ELF-1 (cell line): ENCODE measurements at regions not wholly inside any gene's neighbourhood (a gene's known extent, or its start where the extent isn't known, plus 50 kb on each side); places are given as distances from the start of the nearest gene placed in this dataset.
"Not testable (repeated sequence)": the region's sequence is repeated elsewhere in the genome, so short reads cannot be mapped to it uniquely, and the experiment has no call there.

Experiments used
- DNase-seq: peaks from one replicate; pipeline ENCODE4 v3.0.0-alpha.2; 2016; ENCODE audit warnings: low read depth, low spot score

DNA sequence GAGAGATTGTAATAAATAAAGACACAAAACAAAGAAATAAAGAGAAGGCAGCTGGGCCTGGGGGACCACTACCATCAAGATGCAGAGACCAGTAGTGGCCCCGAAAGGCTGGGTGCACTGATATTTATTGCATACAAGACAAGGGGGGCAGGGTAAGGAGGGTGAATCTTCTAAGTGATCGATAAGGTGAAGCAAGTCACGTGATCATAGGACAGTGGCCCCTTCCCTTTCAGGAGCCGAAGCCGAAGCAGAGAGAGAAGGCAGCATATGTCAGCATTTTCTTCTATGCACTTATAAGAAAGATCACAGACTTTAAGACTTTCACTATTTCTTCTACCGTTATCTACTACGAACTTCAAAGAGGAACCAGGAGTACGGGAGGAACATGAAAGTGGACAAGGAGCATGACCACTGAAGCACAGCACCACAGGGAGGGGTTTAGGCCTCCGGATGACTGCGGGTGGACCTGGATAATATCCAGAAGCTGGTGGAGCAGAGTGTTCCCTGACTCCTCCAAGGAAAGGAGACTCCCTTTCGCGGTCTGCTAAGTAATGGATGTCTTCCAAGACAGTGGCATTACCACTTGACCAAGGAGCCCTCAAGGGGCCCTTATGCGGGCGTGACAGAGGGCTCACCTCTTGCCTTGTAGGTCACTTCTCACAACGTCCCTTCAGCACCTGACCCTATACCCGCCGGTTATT lies 126.4 kb downstream of the RBM46 start:
- not testable (repeated sequence) for DNase-seq

DNA sequence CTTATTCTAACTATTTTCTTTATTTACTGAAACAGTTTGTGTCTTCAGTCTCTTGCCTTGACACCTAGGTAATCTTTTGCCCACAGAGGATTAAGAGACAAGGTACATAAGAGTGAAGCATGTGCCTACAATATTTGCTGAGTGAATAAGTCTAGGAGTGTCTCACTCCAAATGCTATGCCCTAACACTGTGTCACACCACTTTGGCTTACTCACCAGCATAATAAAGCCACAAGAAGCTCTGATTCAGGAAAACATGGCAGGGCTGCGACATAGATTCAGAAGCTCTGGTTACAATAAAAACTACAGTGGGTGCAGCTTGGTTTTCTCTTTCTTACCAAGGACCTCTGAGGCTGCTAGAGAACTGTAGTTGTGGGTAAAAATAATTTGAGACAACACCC lies 127.1 kb downstream of the RBM46 start:
- no peak for DNase-seq

DNA sequence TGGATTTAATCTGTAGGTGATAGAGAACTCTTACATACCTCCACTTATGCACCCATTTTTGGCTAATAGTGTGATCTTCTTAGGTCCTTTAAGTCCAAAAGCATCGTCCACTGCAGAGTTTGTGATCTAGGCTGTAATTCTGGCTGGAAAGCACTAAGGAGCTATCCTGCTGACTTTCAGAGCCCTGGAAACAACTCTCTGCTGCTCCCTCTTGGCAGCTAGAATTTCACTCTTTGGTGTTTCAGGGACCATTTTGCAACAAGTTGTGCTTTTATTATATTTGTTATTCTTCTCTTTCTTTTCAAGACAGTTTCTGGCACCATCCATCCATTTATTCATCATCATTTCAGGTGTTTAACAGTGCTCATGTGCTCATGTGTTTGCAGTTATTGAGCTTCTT lies 130.0 kb downstream of the RBM46 start:
- no peak for DNase-seq

DNA sequence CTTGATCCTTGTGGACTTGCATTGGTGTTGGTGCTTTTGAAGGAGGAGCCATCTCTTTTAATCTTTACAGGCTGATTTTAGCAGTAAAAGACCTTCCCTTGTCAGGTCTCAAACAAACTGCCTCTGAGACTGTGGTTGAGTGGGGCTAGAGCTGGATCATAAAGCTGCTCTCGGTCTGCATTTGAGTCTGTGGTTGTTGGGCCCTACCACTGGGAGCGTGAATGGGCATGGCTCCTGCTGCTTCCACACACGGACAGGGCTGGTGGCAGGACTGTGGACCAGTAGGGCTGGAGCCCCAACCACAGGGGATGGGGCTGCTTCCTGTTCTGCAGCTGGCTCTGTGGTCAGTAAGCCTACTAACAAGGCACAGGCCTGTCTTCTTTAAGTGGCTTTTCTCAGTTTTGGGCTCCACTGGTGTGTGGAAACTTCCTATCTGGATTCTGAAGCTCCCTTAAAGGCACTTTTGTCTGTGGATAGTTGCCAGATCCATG lies 130.6 kb downstream of the RBM46 start:
- no peak for DNase-seq

DNA sequence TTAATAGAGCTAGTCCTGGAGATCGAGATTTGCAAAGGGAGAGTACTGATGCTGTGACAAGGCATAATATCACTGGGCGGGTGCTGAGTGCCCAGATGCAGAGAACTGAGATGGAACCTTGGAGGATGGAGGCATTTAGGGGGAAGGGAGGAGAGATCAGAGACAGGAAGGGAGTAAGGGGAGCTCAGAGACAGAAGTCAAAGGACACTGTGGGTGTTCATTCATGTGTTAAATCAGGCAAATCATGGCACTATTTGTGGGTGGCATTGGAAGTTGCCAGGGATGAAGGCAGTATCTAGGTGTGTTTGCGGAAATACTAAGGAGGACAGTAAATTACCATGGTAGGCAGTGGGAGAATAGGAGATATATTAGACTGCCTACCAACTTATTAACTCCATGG lies 135.0 kb downstream of the RBM46 start:
- DNase-seq, result no peak

DNA sequence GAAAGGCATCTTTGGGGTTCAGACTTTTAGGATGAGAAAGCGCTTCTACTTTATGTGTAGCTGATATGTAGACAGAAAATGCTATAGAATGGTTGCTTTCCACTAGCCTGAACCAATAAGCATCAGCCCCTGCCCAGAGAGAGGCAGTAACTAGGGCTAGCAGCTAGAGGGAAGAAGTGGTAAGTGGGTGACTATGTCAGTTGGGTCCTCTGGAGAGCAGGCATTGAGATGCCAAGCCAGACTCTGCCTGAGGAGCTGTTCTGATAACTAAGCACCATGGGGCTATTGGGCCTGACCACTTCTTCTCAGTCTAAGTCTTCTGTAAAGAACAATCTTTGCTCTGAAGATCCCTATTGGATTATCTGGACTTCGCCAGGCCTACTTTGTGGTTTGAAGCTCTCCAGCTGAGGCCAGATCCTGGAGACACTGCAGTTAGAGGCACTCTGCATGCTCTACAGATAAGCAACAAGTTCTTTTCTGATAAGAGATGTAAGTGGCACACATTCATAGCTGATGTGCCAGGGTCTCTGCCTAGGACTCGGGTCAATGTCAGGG lies 146.1 kb downstream of the RBM46 start:
- no peak for DNase-seq

DNA sequence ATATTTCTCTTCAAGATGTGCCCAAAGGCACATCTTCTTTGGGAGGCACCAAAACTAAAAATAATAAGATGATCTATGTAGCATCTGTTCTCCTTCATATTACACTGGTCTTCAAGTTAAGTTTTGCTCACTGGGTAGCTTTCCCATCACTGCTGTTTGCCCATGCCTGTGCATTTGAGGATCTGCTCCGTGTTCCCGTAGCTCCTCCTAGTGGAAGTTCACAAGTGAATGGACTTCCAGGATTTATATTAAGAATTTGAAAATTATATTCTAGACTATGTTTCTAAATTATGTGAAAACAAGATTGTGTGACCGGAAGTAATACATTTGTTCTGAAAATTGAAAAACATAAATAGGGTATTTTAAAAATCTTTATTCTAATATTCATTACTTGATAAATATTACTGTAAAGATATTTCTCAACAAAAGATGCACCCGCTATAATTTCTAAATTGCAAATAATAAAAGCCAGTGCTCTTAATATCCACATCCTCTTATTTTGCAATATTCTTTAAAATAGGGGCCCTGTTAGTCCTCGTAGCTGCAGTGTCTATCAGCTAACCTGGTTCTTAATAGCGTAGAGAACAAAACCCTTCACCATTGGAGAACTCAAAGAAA lies 147.7 kb downstream of the RBM46 start:
- no peak for DNase-seq

DNA sequence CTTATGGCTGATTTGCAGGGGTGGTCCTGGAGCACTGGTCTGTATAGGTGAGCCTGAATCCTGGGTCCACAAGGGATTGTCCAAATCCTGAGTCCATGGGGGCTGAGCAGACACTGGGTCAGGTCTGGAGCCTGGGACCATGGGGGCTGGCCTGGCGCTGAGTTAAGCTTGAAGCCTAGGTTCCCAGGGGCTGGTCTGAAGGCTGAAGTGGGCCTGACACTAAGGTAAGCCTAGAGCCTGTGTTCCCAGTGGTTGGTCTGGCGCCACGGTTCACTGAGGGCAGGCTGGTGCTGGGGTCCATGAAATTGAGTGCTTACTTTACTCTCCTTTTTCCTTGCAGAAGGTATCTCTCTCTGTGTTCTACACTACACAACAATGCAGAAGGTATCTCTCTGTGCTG lies 155.8 kb downstream of the RBM46 start:
- DNase-seq, result no peak

DNA sequence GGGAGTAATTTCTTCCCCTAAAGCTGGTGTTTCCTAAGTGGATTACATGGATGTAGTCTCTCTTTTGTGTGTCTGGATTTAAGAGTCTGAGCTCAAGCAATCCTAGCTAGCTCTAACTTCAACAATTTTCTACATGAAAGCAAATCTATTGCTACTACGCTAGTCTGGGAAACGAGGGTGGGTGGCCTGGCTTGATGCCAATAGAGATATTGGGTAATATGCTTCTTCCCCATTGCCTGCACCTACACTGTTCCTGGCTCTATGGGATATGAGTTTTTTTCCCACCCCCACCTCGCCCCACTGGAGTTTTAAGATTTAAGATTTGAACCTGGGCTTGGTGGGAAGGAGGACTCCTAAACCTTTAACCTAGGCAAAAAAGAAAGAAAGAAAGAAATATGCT lies 158.8 kb downstream of the RBM46 start:
- DNase-seq, result no peak

DNA sequence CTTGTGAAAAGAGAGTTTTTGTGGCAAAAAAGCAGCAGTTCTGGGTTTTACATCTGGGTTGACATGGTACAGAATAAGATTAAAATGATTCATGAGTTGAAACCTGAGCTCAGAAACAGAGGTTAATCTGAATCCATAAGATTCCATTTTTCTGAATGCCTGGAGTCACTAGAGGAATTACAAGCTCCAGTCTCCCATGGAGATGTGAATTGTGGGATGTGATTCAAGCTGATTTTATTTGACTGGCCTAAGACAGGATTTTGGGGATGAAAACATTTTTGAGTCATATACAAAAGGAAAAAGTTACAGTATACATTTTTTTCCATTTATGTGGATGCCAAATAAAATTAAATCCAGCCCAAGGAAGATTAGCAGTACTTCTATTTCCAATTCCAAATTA lies 161.1 kb downstream of the RBM46 start:
- no peak for DNase-seq

DNA sequence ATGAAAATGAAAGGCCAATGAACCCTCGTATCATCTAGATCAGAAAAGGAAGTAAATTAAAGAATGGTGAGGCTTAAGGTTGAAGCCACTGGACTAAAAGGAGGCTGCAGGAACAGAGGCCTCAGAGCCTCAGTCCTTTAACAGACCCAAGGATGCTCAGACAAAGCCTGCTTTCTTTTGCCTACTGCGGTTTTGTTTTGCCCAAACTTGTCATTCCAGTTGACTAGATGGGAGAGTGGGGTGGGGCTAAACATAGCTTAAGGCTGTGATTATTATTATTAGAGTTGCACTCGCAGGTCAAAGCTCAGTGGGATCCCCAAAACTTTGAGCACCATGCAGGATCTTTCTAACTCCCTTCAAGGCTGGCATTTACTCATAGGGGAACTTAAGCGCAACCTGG lies 163.9 kb downstream of the RBM46 start:
- no peak for DNase-seq

DNA sequence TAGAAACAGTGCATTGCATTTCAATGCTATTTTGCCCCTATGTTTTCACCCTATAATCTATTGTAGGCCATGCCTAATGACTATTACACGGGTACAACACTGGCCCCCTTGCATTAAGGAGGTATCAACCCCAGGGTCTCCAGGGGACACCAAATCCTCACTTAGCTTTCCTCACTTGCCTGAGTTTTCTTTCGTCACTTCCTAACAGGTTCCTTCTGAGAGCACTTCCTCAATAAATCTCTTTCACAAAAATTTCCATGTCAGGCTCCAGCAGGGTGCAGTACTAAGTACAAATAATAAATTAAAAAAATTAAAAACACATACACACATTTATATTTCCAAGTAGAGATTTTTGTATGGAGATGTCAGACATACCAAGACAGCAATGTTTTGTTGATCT lies 165.0 kb downstream of the RBM46 start:
- no peak for DNase-seq

DNA sequence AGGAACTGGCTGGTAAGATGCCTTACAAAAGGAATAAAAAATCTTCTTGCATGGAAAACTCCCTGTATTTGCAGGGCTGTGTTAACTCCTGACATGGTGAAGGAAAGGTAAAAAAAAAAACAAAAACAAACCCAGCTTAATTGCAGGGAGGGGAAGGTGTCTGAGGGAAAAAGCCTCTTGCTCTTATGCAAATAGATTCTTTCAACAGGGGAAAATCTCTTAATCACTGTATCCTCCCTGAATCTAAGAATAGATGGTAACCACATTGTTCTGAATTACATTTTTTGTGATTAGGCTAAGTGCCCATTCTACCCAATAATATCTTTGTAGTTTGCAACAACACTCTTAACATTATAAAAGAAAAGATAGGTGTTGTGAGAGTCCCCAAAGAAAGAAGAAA lies 172.6 kb downstream of the RBM46 start:
- DNase-seq, result no peak

DNA sequence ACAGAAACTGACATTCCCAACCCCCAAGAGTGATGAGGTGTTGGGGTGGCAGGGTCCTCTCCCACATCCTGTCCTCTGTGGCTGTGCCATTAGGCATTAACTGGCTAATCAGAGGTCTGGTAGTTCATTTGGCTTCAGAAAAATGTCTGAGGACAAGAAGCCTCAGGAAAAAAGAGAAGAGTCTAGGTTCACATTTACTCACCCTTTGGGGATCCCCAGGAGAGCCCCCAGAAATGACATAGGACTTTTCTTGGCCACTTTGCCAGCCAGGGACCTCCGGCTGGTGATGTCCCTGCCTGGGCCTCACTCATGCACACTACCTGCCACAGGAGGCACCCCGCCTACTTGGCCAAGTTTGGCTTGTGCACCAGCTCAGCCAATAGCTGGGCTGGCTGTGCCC lies 173.0 kb downstream of the RBM46 start:
- DNase-seq, result no peak

DNA sequence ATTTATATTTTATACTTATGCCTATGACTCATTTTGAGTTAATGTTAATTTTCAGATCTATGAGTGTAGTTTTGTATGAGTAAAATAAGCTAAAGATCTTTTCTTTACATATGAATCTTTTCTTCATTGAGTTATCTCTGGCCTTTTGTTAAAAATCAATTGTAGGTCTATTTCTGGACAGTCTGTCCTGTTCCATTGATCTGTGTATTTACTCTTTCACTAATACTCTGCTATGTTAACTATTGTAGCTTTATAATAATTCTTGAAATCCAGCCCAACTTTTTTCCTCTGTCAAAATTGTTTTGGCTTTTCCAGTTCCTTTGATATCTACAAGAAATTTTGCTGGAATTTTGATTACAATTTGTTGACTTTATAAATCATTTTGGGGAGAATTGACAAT lies 177.0 kb downstream of the RBM46 start:
- DNase-seq, result no peak

DNA sequence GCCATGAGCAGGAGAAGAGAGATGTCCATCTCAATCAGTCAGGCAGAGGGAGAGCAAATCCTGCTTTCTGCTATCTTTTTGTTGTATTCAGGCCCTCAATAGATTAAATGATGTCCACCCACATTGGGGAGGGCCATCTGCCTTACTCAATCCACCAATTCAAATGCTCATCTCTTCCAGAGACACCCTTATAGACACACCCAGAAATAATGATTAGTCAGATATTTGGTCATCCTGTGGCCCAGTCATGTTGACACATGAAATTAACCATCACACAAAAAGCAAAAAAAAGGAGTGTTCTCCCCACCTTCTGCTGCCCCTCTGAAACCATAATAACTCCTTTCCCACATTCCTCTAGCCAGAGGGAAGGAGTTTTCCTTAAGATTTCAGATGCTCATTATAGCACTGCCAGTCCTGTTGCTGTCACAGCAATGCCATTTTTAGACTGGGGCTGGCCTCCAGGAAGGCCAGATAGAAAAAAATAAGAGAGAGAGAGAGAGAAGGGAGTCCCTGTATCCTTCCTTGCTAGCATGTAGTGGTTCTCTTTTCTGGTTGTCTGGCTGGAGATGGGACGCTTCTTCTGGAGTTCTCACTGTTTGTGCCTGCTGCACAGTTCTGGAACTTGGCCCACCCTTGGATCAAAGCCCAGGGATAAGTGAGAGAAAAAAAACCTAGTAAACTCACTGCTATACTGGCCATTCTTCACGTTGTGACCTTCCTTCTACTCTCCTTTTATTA lies 177.7 kb downstream of the RBM46 start:
- DNase-seq, result no peak

DNA sequence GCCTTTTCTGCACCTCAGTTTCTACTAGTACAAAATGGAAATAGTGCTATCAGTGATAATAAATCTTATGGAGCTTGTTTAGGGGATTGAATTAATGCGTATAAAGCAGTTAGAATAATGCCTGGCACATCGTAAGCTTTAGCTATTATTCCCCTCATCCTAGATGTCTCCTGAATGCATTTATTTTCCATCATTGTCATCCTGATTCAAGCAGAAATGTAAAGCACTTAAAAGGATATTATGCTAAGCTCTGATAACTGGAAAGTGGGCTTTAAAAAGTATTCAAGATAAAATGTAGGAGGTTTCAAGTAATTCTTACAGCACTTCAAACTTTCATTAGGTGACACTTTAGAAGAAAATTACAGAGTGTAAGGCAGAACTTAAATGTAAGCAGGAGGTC lies 178.7 kb downstream of the RBM46 start:
- no peak for DNase-seq

DNA sequence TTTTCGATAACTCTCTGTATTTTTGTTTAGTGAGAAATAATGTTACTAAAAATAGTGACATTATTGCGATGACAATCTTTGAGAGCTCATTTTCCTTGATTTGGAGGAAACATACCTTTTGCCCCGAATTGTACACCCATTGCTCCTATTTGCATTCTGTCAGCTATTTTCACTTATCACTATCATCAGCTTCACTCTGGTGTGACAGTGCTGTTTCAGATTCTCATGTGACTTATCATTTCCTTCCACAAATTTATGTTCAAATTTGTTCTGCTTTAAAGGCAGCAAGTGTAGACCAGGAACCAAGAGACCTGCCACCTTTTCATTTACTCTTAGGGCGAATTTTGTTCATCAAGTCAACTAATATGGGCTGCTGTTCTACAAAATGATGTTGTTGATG lies 179.4 kb downstream of the RBM46 start:
- DNase-seq, result no peak

DNA sequence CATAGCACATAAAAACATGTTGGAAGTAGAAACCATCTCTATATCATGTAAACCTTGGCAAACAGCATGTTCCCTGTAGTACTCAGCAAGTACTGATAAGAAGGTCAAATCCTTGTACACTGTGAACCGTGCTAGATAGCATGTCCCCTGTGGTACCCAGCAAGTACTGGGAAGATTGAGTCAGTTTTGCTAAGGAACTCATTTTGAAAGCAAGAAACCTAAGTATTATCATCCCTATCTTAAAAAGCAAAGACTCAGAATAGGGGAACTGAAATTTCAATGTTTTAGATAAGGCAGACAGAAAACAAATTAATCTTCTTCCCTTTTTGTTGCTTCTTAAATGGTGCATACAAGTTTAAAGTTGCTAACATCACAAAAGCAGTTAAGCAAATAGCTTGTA lies 180.2 kb downstream of the RBM46 start:
- no peak for DNase-seq

DNA sequence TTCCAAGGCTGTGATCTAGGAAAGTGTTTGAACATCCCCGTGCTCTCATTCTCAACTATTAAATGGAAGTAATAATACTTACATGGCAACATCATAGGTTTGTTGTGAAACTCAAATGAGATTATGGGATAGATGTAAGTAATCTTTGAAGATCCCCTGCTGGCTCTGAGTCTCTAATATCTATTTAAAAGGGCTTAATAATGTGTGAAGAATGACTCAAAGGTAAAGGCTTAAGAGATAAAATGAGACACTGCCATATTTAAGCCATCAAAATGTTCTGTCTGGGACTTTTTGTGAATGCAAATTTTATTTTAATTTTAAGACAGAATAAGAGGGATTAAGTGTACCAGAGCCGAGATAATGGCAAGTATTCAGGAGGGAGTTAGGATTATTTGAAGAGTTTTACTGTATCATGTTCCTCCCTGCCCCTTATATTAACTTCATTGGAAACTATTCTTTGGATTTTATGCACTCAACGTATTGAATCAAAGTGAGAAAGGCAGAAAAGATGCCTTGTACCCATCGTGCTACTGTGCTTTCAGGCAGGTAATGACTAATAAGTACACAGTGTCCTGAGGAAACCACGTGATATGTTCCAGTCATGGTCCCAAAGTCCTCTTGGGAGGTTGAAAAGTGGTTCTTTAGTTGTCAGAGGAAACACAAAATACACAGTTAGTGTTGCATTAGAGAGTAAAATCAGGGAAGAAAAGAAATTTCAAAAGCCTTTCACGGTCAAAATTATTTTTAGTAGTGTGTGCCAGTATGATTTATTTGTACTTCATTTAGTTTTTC lies 192.4 kb downstream of the RBM46 start:
- no peak for DNase-seq

DNA sequence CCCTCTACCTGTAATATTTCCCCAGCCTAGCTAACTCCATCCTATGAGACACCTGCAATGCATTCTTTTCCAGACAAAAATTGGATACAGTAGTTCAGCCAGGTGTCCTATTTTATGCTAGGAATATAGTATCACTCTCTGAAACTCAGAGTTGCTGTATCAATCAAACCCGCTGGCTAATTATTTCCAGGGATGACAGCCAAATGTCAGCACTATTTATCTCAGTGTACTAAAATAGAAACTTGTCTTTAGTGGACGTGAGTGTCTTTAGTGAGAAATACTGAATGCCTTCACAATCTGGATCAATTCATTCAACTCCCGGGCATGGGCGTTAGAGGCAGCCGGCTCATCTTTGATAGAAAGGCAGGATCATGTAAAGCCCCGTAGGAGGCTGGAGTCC lies 196.2 kb downstream of the RBM46 start:
- DNase-seq, result no peak
